ENCODE measurements at regions not wholly inside any gene's neighbourhood (a gene's known extent, or its start where the extent isn't known, plus 50 kb on each side); places are given as distances from the start of the nearest gene placed in this dataset.

DNA sequence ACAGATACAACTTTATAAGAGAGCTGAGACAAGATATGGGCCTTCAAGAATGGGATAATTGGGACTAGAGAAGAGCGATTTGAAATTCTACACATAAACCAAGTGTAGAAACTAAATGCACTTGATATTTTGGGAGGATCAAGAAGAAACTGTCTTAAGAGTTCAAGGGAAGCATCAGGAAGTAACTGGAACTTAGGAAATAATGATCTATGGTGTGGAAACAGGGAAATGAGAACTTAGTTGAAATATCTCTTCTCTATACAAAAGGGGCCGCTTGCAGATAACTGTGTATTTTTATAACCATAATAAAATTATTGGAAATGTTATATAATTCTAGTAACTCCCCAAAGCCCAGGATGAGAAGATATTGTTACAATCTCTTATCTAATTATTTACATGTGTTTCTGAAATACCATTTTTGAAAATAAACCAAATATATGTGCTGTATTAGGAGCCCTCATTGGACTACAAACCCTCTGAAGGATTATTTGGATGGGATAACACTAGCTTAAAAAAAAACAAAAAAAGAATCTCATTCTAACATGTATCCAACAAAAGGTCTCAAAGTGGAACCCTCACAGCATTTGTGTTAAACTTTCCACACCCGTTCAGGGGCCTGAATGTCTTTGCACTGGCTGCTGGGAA is 84.7 kb upstream of the FLRT2 start:
- no peak for DNase-seq

DNA sequence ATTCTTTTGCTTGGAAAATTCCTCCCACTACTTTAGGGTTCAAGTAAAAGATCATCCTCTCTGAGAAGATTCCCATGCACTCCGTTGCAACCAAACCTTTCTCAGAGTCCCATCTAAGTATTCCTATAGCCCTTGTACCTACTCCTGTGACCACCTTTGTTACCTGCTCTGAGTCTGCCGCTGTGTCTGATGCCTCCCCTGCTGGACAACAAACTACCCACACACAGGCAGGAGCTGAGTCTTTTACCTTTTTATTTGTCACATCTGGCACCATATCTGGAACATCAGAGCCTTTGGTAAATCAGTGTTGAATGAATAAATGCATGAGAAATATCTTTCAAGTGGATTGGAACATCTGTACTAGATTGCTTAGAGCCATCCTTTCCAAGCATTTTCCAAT is 82.1 kb upstream of the FLRT2 start:
- no peak for DNase-seq

DNA sequence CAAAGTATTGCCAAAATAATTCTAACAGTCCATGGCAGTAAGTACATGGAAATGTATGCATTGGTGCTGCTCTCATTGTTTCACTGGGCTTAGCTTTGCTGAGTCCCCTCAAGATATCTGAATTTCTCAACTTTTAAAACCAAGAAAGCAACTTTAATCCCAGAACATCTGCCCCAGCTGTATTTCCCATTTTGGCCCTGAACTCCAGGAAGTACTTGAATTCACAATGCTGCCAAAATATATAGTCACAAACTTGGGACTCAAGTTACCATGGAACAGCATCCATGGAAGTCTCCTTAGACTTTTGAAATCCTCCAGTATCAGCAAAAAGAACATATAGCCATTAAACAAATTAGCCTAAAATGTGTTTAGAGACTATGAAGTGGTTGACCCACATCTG is 78.5 kb upstream of the FLRT2 start:
- no peak for DNase-seq

DNA sequence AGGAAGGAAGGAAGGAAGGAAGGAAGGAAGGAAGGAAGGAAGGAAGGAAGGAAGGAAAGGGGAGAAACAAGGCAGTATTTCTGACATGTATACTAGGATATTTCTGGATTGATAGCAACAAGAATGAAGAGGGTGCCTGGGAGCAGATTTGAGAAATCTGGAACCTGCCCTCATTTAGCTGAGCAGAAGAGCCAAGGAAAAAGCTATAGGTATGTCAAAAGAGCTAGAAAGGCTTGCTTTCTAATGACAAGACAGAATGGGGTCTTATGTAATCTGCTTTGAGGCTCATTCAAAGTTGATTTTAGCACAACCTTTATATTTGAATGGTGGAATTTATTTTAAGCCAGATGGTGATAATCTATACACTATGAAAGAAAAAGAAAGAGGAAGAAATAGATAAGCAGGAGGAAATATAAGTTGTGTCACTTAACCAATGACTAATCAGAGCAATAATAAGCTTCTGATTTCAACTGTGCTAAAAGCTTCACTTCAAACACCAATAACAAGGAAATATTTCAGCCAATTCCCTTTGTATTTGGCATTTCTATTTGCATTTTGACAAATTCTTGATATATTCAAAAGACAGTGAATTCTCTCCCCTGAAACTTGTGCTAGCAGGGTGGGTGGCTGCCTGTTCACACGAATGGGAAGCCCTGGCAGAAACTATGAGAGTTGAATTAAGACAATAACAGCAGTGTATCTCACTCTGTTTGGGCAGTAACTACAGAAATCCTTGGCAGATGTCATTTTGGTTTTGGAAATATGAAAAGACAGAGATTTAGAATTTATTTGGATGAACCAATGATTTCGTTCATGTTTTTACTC is 76.3 kb upstream of the FLRT2 start:
- no peak for DNase-seq

DNA sequence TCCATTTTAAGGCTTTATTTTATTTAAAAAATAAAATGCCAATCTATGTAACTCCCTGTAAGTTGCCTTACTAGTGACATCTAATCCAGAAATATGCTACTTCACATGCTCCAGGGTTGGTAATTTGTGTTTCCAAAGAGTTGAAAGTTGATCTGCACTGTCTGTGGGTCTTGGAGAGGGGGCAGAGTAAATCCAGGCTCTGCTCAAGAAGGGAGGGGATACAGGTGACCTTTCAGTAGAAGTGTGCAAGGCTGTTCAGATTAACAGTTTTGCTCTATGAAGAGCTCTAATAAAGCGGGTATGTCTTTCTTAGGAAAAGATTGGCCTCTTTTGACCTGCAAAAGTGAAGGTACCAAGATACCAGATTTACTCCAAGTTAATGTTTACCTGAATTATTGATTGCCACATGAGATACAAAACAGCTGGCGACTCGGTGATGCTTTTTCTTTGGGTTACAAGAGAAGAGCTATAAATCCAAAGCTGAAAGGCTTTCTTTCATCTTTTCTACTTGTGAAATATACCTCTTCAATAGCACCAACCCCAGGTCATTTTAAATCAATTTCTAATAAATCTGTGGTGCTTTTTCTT is 75.6 kb upstream of the FLRT2 start:
- DNase-seq = no peak

DNA sequence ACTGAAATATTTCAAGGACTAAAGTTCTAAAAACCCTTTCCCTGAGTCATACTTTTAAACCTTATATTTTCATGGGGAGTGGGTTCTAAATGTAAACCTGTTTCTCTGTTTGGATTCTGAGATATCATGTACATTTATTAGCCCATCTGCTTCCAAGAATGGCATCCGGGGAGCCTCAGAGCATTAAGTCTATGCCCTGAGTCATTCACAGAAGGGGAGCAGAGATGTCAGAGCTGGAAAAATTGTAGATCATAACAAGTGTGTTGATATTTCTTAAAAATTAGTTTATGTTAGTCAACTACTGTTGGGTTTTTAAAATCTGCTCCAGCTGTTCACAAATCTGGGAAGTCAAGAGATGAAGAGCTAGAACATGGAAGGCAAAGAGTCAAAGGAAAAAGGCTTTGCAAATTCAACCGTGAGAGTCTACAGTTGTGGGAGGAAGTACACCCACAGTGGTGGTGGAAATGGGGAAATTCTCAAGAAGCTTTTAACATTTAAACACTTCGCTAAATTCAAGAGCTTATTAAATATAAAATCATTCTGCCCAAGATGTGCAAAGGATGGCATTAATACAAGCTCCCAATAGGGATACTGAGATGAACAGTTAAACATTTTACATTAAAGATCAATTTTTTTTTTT is 70.5 kb upstream of the FLRT2 start:
- no peak for DNase-seq

DNA sequence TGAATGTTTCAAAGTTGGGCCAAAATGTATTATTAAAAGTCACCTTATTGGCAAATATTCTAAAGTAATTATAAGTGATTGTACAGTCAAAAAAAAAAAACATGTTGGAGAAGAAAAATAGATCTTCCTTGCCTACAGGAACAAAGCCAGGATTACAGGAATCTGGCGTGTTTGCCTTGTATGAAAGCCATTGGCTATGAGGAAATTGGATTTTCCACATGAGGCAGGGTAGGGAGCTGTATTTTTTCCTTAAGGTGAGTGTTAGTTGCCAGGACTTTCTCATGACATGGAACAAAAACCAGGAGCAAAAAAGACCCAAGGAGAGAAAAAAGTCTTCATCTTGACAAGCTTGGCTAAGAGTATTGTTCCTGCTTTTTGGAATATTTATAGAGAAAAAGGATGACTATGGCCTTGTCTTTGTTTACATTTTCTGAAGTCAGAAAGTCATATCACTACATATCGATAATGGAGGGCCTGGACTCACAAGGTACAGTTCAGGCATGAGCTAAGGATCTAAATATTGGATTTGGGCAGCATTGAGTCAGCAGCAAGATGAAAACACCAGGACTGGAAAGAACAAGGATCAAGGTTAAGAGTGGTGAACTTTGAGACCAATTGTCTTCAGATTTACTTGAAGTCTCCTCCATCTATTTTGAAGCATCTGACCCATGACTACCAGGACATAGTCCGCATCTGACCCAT is 68.4 kb upstream of the FLRT2 start:
- DNase-seq = no peak

DNA sequence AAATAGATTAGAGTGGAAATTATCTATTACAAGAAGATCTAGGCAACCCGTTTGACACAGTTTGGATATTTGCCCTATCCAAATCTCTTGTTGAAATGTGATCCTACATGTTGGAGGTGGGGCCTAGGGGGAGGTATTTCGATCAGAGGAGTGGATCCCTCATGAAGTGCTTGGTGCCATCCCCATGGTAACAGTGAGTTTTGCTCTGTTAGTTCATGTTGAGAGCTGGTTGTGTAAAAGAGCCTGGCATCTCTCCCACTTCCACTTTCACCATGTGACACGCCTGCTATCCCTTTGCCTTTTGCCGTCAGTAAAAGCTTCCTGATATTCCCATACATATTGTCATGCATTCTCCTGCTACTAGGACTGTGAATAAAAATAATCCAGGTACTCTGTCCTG is 66.4 kb upstream of the FLRT2 start:
- DNase-seq = no peak

DNA sequence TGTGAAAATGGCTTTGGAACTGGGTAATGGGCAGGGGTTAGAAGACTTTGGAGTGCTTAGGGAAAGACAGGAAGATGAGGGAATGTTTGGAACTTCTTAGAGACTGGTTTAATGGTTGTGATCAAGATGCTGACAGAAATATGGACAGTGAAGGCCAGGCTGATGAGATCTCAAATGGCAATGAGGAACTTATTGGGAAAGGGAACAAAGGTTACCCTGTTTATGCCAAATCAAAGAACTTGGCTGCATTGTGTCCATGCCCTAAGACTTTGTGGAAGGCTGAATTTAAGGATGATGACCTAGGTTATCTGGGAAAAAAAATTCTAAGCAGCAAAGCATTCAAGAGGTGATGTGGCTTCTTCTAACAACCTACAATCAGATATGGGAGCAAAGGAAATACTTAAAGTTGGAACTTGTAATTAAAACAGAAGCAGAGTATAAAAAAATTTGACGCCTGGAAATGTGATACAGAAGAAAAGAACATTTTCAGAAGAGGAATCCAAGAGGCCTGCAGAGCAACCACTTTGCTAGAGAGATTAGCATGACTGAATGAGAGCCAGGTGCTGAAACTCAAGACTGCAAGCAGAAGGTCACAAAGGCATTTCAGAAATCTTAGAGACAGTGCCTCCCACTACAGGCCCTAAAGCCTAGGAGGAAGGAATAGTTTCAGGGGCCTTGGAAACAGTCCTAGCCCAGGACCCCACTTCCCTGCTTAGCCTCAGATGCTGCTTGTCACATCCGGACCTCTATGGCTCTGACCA is 65.6 kb upstream of the FLRT2 start:
- no peak for DNase-seq

DNA sequence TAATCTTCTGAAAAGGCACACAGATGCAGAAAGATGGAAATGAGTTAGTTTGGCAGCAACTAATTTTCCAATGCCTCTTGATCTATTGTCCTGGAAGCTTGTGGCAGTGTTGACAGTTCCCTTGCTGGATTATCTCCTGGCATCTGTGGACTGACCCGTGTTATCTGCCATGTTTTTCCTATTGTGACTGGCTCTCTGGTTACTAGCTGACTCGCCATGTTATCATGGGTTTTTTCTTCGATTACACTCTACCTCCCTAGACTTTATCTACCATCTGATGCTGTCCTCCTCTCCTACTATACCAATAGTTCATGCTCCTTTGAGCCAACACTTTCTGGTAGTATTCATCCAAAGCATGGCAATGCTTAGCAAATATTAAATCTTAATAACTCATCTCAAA is 63.3 kb upstream of the FLRT2 start:
- no peak for DNase-seq

DNA sequence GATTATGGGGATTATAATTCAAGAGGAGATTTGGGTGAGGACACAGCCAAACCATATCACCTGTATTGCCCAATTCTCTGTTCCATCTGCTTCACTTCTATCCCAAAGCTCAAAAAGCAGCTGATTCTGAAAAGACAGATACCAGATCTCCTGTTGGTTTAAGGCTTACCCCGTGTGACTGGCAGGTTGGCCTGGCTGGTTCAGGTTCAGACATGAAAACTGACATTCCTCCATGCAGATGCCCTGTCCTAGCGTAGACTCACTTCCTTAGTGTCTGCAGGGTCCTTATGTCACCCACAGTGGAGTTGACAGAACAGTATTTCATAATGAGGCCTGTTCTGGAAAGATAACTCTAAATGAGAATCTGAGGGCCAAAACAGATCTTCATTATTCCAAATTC is 61.1 kb upstream of the FLRT2 start:
- DNase-seq = no peak

DNA sequence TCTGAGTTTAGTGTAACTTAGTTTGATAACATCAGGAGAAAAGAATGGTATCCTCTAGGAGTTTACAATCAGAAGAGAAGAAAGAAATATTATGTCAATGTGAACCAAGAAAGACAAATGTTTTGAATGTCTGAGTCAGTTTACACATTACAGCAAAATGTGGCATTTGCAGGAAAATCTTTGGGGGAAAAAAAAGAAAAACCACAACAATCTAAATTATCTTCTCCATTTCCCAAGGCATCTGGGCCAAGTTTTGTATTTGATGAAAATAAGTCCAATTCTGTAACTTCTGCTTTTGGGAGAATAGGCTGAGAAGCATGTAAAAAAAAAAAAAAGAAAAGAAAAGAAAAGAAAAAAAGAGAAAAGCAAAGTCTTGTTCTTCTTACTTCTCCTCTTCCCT is 58.8 kb upstream of the FLRT2 start:
- no peak for DNase-seq

DNA sequence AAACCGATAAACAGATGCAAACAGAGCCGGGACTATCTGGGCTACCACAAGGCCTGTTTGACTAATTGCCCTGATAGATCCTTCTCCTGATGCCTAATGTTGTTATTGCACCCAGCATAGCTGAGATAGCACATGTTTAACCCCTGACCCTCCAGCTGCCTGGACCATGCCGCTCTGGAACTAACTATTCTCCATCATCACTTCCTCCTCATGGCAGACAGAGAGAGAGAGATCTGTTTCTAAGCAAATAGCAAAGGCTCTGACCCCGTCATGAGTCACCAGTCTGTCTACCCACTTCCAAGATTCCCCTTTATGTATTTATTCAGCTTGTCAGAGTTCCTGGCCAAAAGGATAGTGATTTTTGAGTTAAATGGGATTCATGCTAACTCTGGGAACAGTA is 58.2 kb upstream of the FLRT2 start:
- DNase-seq = no peak

DNA sequence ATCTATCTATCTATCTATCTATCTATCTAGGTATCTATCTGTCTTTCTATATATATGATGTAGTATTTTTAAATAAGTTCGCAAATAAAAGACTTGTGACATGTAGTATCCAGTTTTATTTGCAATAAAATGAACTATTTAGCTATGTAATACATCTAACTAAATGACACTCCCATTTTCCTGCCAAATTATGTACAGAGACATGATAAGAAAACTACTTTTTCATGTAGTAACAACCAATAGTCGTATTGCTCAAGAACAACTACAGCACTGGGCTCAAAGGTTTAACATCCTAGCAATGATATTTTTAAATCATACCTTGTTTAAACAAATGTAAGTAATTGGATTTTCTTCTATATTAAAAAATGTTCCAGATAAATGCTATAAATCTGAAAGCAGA is 55.5 kb upstream of the FLRT2 start:
- DNase-seq = no peak

DNA sequence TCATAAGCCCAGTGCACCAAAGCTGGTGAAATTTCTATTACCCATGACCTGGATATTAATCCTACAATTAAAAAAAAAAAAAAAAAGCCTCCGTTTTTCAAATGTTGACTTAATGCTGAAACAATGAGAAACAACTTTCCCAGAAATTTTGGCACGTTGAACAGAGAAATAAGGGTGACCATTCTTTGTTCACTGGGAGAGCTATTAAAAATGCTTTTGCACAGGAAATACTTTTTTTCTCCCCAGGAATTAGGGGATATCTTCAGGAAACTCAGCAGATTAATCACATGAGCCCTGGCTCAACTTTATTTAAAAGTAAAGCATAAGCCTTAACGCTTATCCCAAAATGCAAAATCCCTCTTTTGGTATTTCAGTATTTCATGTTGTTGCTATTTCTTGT is 54.8 kb upstream of the FLRT2 start:
- no peak for DNase-seq

DNA sequence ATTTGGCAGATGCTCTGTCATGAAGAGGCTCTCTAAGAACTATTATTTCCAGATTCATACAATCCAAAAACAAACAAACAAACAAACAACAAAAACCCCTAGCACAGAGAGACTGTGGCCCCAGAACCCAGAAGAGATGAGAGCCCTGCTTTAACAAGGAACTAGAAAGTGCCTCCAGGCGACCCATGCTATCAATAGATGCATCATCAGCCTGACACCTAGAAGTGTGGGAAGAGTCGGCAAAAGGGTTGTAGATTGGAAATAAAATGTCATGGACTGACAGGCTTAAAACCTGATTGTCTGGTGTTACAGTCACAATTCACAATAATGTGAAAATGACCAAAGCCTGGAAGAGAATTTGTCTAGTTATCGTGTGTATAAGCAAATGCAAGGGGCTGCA is 50.6 kb upstream of the FLRT2 start:
- no peak for DNase-seq

DNA sequence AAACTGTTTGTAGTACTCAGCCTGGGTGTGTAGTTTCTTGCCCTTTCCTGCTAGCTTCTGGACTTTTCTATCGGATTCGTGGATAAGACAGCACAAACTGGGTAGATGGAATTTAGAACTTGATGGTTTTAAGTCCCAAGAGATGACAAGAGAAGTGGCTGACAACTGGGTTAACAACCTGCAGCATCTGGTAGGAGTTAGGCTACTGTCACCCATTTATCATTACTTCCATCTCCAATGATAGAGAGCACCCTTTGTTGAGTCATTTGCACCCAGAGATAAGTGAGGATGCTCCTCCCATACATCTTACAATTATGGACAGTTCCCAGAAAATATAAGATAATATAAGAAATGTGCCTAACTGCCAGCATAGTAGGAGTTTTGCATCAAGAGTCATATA is 50.2 kb upstream of the FLRT2 start:
- no peak for DNase-seq
